Renal pelvis (tissue), 1 donor: ENCODE measurements at regions not wholly inside any gene's neighbourhood (a gene's known extent, or its start where the extent isn't known, plus 50 kb on each side); places are given as distances from the start of the nearest gene placed in this dataset.
"Not testable (repeated sequence)": the region's sequence is repeated elsewhere in the genome, so short reads cannot be mapped to it uniquely, and the experiment has no call there.

ENCODE experiments used
- DNase-seq: peaks from one replicate; pipeline ENCODE4 v3.0.0-alpha.2; 2013

DNA sequence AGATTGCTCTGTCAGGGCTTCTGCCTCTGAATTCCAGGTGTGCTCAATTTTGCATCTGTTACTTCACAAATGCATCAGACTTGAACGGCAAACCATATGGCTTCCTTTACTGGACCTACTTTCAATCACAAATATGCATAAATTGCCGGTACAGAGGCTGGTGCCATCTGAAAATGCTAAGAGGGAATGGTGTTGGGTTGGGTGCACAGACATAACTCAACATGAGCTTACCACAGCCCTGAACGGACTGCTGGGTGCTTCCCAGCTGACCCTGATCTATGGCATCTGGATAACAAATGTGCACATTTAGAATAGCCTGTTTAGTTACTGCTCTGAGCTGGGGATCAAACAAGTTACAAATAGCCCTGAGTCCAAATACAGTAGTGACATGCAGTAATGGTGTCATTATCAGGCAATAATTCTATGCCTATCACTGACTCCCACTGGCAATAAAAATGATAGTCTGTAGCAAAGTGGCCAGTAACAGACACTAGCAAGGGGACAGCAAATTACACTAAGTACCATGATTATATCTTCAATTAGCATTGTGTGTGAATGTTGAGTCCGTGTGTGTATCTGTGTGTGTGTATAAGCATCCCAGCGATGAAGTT lies 927.3 kb downstream of the DIAPH3 start:
- DNase-seq = no peak

DNA sequence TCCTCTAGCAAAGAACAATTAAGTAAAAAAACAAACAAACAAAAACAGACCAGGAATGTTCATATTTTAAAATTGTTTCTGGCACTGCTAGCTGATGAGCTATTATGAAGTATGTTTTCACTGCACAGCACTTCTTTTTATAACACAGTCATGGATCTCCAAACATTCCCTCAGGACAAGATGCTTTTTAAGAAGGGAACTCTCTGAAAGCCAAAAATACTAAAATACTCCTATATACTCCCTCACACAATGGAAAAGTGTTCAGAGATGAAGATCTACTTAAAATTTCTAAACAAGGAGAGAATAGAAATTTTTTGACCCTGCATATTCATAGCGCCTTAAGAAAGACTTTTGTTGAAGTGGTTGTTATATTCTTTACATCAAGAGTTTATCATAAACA lies 926.8 kb downstream of the DIAPH3 start:
- DNase-seq = no peak

DNA sequence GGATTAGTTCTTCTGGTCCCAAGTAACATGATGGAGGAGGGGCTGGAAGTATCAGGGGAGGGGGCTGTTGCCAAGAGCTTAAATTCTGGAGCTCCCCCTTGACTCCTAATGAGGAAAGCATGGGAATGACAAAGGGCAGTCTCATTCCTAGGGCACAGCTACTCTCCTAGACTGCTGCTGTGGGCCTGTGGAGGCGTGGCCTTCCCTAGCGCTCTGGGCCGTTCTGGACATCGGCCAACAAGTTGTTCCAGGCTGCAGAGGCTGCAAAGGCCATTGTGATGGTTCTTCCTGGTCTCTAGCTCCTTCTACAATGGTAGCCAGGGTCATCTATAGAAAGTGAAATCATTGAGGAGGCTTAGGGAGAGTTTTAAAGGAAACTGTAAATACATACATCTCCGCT lies 916.6 kb downstream of the DIAPH3 start:
- DNase-seq = no peak

GRCh38 chr13:59250336-59251189 lies 913.2 kb downstream of the DIAPH3 start:
- no peak for DNase-seq

- no peak for DNase-seq
Observed at GRCh38 chr13:59259165-59260000, 904.3 kb downstream of the DIAPH3 start.

- DNase-seq = no peak
Observed at GRCh38 chr13:59261928-59262488, 901.7 kb downstream of the DIAPH3 start.

GRCh38 chr13:59263531-59263930 lies 900.2 kb downstream of the DIAPH3 start:
- DNase-seq = no peak

- DNase-seq = no peak
Observed at GRCh38 chr13:59266478-59267063, 897.2 kb downstream of the DIAPH3 start.

- no peak for DNase-seq
Observed at GRCh38 chr13:59269476-59269875, 894.3 kb downstream of the DIAPH3 start.

DNA sequence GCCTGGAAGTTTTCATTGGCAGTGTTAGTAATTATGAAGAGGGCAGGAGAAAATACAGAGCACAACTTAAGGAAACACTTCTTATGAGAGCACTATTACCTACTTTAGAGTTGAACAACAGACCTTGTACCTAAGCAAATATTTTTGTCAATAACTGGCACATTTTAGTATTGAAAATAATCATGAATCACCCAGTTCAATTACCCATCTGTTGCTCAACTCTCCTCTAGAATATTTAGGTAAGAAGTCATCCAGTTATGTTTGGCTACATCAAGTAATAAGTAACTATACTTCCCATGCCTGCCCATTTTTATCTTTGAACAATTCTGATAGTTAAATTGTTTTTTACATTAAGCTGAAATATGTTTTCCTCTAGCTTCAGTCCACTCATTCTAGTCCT lies 893.4 kb downstream of the DIAPH3 start:
- no peak for DNase-seq

DNA sequence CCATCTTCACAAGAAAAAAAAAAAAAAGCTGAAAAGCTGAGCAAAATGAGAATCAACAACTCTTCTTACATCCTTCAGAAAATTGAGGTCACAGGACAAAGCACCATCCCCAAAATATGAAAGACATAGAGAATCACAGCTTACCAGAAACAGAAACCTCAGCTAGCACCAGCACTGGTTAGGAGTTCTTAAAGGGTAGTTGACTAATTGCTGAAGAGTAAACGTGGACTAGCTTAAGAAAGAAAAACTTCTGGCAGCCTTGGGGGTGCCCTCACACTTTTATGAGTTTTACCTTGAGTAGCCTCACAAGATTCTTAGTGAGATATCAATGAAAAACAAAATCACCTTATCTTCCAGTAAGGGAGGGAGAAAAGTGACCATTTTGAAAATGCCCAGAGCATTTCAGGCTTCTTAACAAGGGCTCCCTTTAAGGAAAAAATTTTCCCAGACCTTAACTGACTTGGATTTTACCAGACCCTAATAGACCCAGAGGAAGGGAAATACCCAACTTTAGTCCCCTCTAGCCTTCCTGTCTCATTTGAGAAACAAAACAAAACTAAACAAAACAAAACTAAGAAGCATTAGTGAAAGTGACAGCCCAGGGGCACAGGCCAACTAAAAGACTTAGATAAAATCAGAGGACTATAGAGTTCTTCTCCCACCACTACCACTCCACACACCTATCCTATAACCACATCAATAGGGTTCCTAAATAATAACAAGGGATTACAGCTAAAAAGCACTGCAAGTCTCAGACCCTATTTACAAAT lies 888.6 kb downstream of the DIAPH3 start:
- DNase-seq = no peak

DNA sequence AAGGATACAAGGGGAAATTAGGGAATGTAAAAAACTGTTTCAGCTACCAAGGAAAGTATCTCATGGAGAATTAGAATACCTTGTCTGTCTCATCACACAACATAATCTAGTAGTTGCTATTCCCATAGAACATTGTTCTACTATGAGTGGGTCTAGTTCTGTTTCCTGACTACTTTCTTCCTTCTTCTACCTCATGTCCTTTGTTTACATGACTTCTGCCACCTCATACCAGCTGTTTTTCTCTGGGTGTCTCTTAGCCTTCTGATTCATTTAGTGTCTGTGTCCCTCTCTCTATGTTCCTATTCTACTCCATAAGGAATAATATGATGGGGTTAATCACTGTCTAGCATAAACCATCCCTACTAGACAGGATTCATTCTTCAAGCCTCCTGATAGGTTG lies 887.3 kb downstream of the DIAPH3 start:
- DNase-seq = no peak

GRCh38 chr13:59277106-59277505 lies 886.6 kb downstream of the DIAPH3 start:
- DNase-seq = no peak

- no peak for DNase-seq
Observed at GRCh38 chr13:59279028-59279427, 884.7 kb downstream of the DIAPH3 start.

DNA sequence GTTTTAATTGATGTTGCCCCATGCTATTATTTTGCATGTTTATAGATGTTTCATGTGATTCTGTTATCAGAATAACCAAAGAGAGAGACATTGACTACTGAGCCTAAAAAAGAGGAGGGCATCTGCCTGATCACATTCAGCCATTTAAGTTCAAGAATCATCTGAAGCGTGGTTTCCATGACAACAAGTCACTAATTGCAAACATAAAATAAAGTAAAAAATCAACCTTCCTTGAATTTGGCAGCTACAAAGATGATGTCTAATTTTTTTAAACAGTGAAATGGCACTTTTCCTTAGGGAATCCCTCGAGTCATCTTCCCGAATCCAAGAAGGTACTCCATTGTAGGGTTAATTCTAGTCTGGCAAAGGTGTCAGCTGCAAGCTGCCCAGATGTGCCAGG lies 884.2 kb downstream of the DIAPH3 start:
- DNase-seq = no peak

GRCh38 chr13:59280297-59280696 lies 883.4 kb downstream of the DIAPH3 start:
- no peak for DNase-seq

GRCh38 chr13:59281453-59281852 lies 882.3 kb downstream of the DIAPH3 start:
- DNase-seq = no peak

DNA sequence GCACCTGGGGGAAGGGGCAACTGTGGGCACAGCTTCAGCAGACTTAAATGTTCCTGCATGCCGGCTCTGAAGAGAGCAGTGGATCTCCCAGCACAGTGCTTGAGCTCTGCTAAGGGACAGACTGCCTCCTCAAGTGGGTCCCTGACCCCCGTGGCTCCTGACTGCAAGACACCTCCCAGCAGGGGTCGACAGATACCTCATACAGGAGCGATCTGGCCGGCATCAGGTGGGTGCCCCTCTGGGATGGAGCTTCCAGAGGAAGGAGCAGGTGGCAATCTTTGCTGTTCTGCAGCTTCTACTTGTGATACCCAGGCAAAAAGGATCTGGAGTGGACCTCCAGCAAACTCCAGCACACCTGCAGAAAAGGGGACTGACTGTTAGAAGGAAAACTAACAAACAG lies 871.5 kb downstream of the DIAPH3 start:
- not testable (repeated sequence) for DNase-seq

GRCh38 chr13:59299584-59299983 lies 864.1 kb downstream of the DIAPH3 start:
- DNase-seq = no peak

GRCh38 chr13:59300355-59301173 lies 863.2 kb downstream of the DIAPH3 start:
- DNase-seq = no peak
